K562 (cell line): ENCODE measurements at regions not wholly inside any gene's neighbourhood (a gene's known extent, or its start where the extent isn't known, plus 50 kb on each side); places are given as distances from the start of the nearest gene placed in this dataset.

ENCODE experiments used
- ATAC-seq: fragments of 200-7000 bp; cut with Tn5 transposase; 3 replicates; pipeline ENCODE4 v1.9.1; 2020; ENCODE audit warnings: moderate library complexity
- BruUV-seq: library from RNA; stranded (reverse); fragments of 400-500 nt; replicated peaks from 2 replicates; lab custom pipeline; 2021; lab: Mats Ljungman, UMichigan
- CTCF ChIA-PET: fragments of 300-600 bp; formaldehyde crosslinking; extraction: SDS; loops from one replicate; lab custom pipeline; 2021; ENCODE audit warnings: low intra/inter-chr PET ratio; lab: Yijun Ruan, JAX
- POLR2A ChIA-PET: fragments of 300-600, 350-650 bp; sonication (Branson Sonifier 250); formaldehyde crosslinking; extraction: SDS; loops from one replicate; lab custom pipeline; 2021; ENCODE audit warnings: antibody characterized with exemption, inconsistent platforms; lab: Yijun Ruan, JAX
- DNase-seq, 4 experiments: peaks; one replicate each; pipeline versions ENCODE4 v3.0.0 to v3.0.0-alpha.2; 2011 to 2018; ENCODE audit warnings: low spot score in 3 of 4, mixed read lengths in 3 of 4; ENCODE audit errors: extremely low read depth in 1 of 4
- FAIRE-seq: peaks from 2 replicates; lab custom pipeline; 2011; peaks lifted over from hg19 to GRCh38; lab: Jason Lieb, UNC
- H2AFZ ChIP-seq: 2 replicates; pipeline ENCODE4 v1.6.0; 2011; ENCODE audit warnings: low read depth, low read length, control low read depth, inconsistent platforms
- H3K27ac ChIP-seq: fragments of 200-600 bp; 3 replicates; pipeline ENCODE4 v1.8.0; 2011; ENCODE audit warnings: low read depth, mild to moderate bottlenecking, control low read depth, inconsistent platforms, low read length, moderate library complexity, mixed read lengths; ENCODE audit errors: extremely low read depth
- H3K27me3 ChIP-seq, 2 experiments: fragments of 300-600 bp in 1 of 2; 2 replicates in 1 of 2; 3 replicates in 1 of 2; pipeline versions ENCODE4 v1.6.0 to v1.8.0; 2011; ENCODE audit warnings: inconsistent platforms in 2 of 2, low read length in 2 of 2, mild to moderate bottlenecking in 1 of 2, mixed read lengths in 1 of 2, moderate library complexity in 1 of 2; ENCODE audit not compliant: control insufficient read depth in 2 of 2, insufficient read depth in 2 of 2
- H3K36me3 ChIP-seq: fragments of 300-600 bp; 3 replicates; pipeline ENCODE4 v1.8.0; 2011; ENCODE audit warnings: mild to moderate bottlenecking, low read length, inconsistent platforms; ENCODE audit not compliant: control insufficient read depth, insufficient read depth
- H3K4me1 ChIP-seq, 2 experiments: fragments of 200-600 bp in 1 of 2; replicated peaks in 1 of 2; 2 replicates in 1 of 2; 3 replicates in 1 of 2; pipeline versions ENCODE4 v1.5.1 to v1.8.0; 2011; ENCODE audit warnings: inconsistent platforms in 2 of 2, low read length in 2 of 2, mild to moderate bottlenecking in 1 of 2, mixed read lengths in 1 of 2, moderate library complexity in 1 of 2; ENCODE audit not compliant: control insufficient read depth in 2 of 2, insufficient read depth in 2 of 2
- H3K4me2 ChIP-seq: 2 replicates; pipeline ENCODE4 v1.6.1; 2011; ENCODE audit warnings: low read length, control low read depth, inconsistent platforms, mixed read lengths; ENCODE audit not compliant: insufficient read depth
- H3K4me3 ChIP-seq: fragments of 200-600 bp; sonication (generic), shearing (Covaris generic); 2 replicates; pipeline ENCODE4 v1.5.1; 2016; ENCODE audit warnings: control low read depth, inconsistent platforms
- H3K79me2 ChIP-seq: fragments of 200-600 bp; 3 replicates; pipeline ENCODE4 v1.8.0; 2011; ENCODE audit warnings: low read length, inconsistent platforms; ENCODE audit not compliant: control insufficient read depth, insufficient read depth
- H3K9ac ChIP-seq, 2 experiments: 2 replicates each; pipeline versions ENCODE4 v1.6.0 to v1.6.1; 2011; ENCODE audit warnings: low read depth in 2 of 2, low read length in 2 of 2, control low read depth in 1 of 2, inconsistent platforms in 1 of 2, mild to moderate bottlenecking in 1 of 2, mixed read lengths in 1 of 2; ENCODE audit not compliant: insufficient read depth in 1 of 2
- H3K9me1 ChIP-seq: one replicate; pipeline ENCODE4 v1.6.0; 2011; ENCODE audit warnings: inconsistent platforms, mild to moderate bottlenecking, low read length, moderate library complexity; ENCODE audit not compliant: control insufficient read depth, insufficient read depth
- H3K9me3 ChIP-seq: replicated peaks from 2 replicates; pipeline ENCODE4 v1.5.1; 2011; ENCODE audit warnings: low read depth, low read length, inconsistent platforms; ENCODE audit not compliant: control insufficient read depth, insufficient read depth
- H4K20me1 ChIP-seq: replicated peaks from 2 replicates; pipeline ENCODE4 v1.6.1; 2011; ENCODE audit warnings: low read length, inconsistent platforms, mixed read lengths; ENCODE audit not compliant: control insufficient read depth, insufficient read depth
- CREBBP ChIP-seq: IDR thresholded peaks from one replicate; pipeline ENCODE4 v1.6.1; 2012; ENCODE audit warnings: low read depth, mild to moderate bottlenecking, control low read depth, inconsistent platforms, low read length
- ZNF316 ChIP-seq: fragments of 450-650 bp; IDR thresholded peaks from 2 replicates; pipeline ENCODE4 v1.6.1; 2016
- ZNF778 ChIP-seq: fragments of 450-650 bp; formaldehyde crosslinking; IDR thresholded peaks from 2 replicates; pipeline ENCODE4 v1.4.0; 2020; ENCODE audit warnings: mild to moderate bottlenecking, moderate library complexity
- WGBS: fragments of 100-300 bp; shearing (Covaris generic); methylation state at CpG from one replicate; pipeline ENCODE4 v1.1.6; 2016; ENCODE audit warnings: low coverage, mixed read lengths; ENCODE audit not compliant: insufficient coverage; ENCODE audit errors: missing lambda C conversion rate; 5-methylcytosine and 5-hydroxymethylcytosine counted together
- in situ Hi-C: fragments of 300-500 bp; cut with MboI; formaldehyde crosslinking; loops from 4 replicates; pipeline ENCODE4 v1.15.0; 2018; ENCODE audit warnings: inconsistent platforms, mixed read lengths
- intact Hi-C: fragments of 100-400 bp; cut with micrococcal nuclease; formaldehyde crosslinking; loops from 2 replicates; pipeline ENCODE4 v1.14.2; 2022

DNA sequence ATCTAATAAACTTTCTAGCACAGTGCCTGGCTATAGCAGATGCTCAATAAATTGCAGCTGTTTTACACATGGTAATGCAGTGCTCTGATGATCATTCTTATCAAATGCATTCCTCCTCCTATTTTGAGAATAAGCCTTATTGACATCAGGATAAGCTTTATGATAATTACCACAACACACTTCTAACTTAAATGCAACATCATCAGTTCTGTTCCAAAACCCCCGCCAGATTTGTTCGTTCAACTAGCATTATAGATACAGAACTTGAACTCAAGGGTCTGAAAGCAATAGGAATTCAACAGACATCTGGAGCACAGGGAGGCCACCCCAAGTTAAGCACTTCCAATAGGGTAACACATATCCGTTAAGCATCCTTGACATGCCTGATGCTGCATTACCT, 684.4 kb upstream of the LMCD1 start:
- no TSS peak for BruUV-seq
- WGBS, result 0% methylated on average over 3 of the region's 3 CpGs
- no peak overlapping the region for H2AFZ ChIP-seq
- ATAC-seq, result no peak
- H3K9ac ChIP-seq, result no peak overlapping the region
- no peak overlapping the region for H3K4me2 ChIP-seq
- no peaks in the 10 kb centered on the region for H3K79me2 ChIP-seq
- CTCF ChIA-PET, result no interaction called here
- no peaks in the 10 kb centered on the region for H3K4me1 ChIP-seq
- no peaks in the 10 kb centered on the region for H3K36me3 ChIP-seq
- H3K4me3 ChIP-seq, result no peak overlapping the region
- no peaks in the 10 kb centered on the region for H4K20me1 ChIP-seq
- no peak for FAIRE-seq
- DNase-seq, result no peak
- H3K27me3 ChIP-seq, result no peaks in the 10 kb centered on the region
- intact Hi-C loops (no loop called here), in situ Hi-C loops (no loop called here)
- POLR2A ChIA-PET, result no interaction called here
- H3K9me1 ChIP-seq, result no peaks in the 10 kb centered on the region
- no peak overlapping the region for H3K27ac ChIP-seq
- H3K9me3 ChIP-seq, result no peaks in the 10 kb centered on the region; the same call in 1 of the 2 replicates
- no peak for TF ChIP-seq ZNF778 (CRISPR knock-in tag)
- peak; percentile 8; the same call in 1 of the 2 replicates for TF ChIP-seq ZNF316

DNA sequence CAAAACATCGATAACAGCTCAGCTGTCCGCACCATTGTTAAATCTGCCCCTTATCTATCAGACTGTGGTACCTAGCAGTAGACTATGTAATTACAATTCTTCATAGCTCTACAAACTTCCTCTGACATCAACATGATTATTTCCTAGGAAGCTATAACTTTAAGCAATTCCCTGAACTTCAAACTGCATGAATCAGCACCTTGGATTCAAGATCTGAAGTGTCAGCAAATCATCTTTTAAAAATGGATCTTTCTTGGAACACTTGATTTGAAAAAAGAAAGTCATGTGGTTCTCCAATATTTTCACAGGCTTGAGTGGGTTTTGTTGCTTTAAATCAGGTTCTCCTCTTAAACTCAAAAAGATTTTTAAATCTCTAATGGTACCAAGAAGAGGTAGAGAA, 680.7 kb upstream of the LMCD1 start:
- Histone ChIP-seq H4K20me1 (no peaks in the 10 kb centered on the region), H3K9me1 (no peaks in the 10 kb centered on the region), H3K36me3 (no peaks in the 10 kb centered on the region), H3K27me3 (no peaks in the 10 kb centered on the region), H3K27ac (no peak overlapping the region), H3K4me2 (no peak overlapping the region), H3K9ac (no peak overlapping the region), H2AFZ (no peak overlapping the region), H3K9me3 (no peaks in the 10 kb centered on the region; the same call in 1 of the 2 replicates), H3K4me1 (no peaks in the 10 kb centered on the region), H3K79me2 (no peaks in the 10 kb centered on the region), H3K4me3 (no peak overlapping the region)
- in situ Hi-C loops, result no loop called here
- intact Hi-C loops, result no loop called here
- no peak for FAIRE-seq
- POLR2A ChIA-PET, result no interaction called here
- CTCF ChIA-PET, result no interaction called here
- 2% methylated on average over 2 of the region's 2 CpGs for WGBS
- ATAC-seq, result no peak
- TF ChIP-seq ZNF316 (peak; percentile 46; the same call in 1 of the 2 replicates), CREBBP (no peak)
- no peak for DNase-seq
- BruUV-seq, result no TSS peak
